Liver (tissue), 8 donors: ENCODE measurements at regions not wholly inside any gene's neighbourhood (a gene's known extent, or its start where the extent isn't known, plus 50 kb on each side); places are given as distances from the start of the nearest gene placed in this dataset.

Experiments used
- DNase-seq: peaks from one replicate; pipeline ENCODE4 v3.0.0-alpha.2; 2017; ENCODE audit warnings: low spot score
- H3K27ac ChIP-seq, 2 donors: one replicate each; pipeline ENCODE4 v1.7.0; 2013; ENCODE audit warnings: inconsistent platforms in 2 of 2, low read length in 2 of 2, control low read depth in 1 of 2, low read depth in 1 of 2, mild to moderate bottlenecking in 1 of 2
- H3K27me3 ChIP-seq, 4 donors: one replicate each; pipeline versions ENCODE4 v1.6.1 to v1.7.0; 2013; ENCODE audit warnings: low read length in 3 of 4, inconsistent platforms in 1 of 4, mild to moderate bottlenecking in 1 of 4, moderate library complexity in 1 of 4; ENCODE audit not compliant: control insufficient read depth in 4 of 4, insufficient read depth in 4 of 4
- H3K36me3 ChIP-seq, 4 donors: one replicate each; pipeline versions ENCODE4 v1.6.1 to v1.7.0; 2013; ENCODE audit warnings: low read length in 3 of 4, mild to moderate bottlenecking in 3 of 4, low read depth in 1 of 4, moderate library complexity in 1 of 4; ENCODE audit not compliant: control insufficient read depth in 4 of 4, insufficient read depth in 3 of 4
- H3K4me1 ChIP-seq, 4 donors: one replicate each; pipeline versions ENCODE4 v1.6.1 to v1.7.0; 2013; ENCODE audit warnings: low read length in 3 of 4, mild to moderate bottlenecking in 3 of 4, moderate library complexity in 1 of 4; ENCODE audit not compliant: control insufficient read depth in 4 of 4, insufficient read depth in 4 of 4
- H3K4me3 ChIP-seq, 3 donors: one replicate each; pipeline versions ENCODE4 v1.6.1 to v1.7.0; 2013; ENCODE audit warnings: low read length in 3 of 3, control low read depth in 1 of 3, low read depth in 1 of 3, mild to moderate bottlenecking in 1 of 3
- H3K9ac ChIP-seq, 2 donors: one replicate each; pipeline ENCODE4 v1.7.0; 2013; ENCODE audit warnings: low read length in 2 of 2, mild to moderate bottlenecking in 2 of 2, moderate library complexity in 2 of 2, control low read depth in 1 of 2, low read depth in 1 of 2
- H3K9me3 ChIP-seq, 4 donors: one replicate each; pipeline versions ENCODE4 v1.6.1 to v1.7.0; 2013; ENCODE audit warnings: low read length in 3 of 4; ENCODE audit not compliant: control insufficient read depth in 4 of 4
- ATF3 ChIP-seq: IDR thresholded peaks from 2 replicates; pipeline ENCODE4 v1.6.1; 2016; ENCODE audit warnings: antibody characterized with exemption
- CTCF ChIP-seq: fragments of 150-350 bp; IDR thresholded peaks from 2 replicates; pipeline ENCODE4 v1.5.1; 2017; ENCODE audit warnings: improper control_type of control experiment, low read depth, low read length; ENCODE audit not compliant: missing input control
- EGR1 ChIP-seq, 2 donors: IDR thresholded peaks; 2 replicates each; pipeline ENCODE4 v1.6.1; 2016 to 2018; ENCODE audit warnings: antibody characterized with exemption in 2 of 2, low read depth in 2 of 2
- FOXA1 ChIP-seq: IDR thresholded peaks from 2 replicates; pipeline ENCODE4 v1.6.1; 2016; ENCODE audit warnings: antibody characterized with exemption
- FOXA2 ChIP-seq: IDR thresholded peaks from 2 replicates; pipeline ENCODE4 v1.6.1; 2016; ENCODE audit warnings: antibody characterized with exemption
- GABPA ChIP-seq, 2 donors: IDR thresholded peaks in 1 of 2; conservative IDR thresholded peaks in 1 of 2; 2 replicates each; pipeline ENCODE4 v1.6.1; 2016; ENCODE audit warnings: antibody characterized with exemption in 2 of 2, mild to moderate bottlenecking in 1 of 2, moderate library complexity in 1 of 2
- HNF4A ChIP-seq, 2 donors: conservative IDR thresholded peaks; 2 replicates each; pipeline ENCODE4 v1.6.1; 2016; ENCODE audit warnings: antibody characterized with exemption in 2 of 2, mild to moderate bottlenecking in 2 of 2
- HNF4G ChIP-seq: IDR thresholded peaks from 2 replicates; pipeline ENCODE4 v1.6.1; 2016; ENCODE audit warnings: antibody characterized with exemption
- JUND ChIP-seq, 2 donors: IDR thresholded peaks; 2 replicates each; pipeline ENCODE4 v1.6.1; 2016; ENCODE audit warnings: antibody characterized with exemption in 2 of 2
- NR2F2 ChIP-seq: IDR thresholded peaks from 2 replicates; pipeline ENCODE4 v1.6.1; 2016; ENCODE audit warnings: antibody characterized with exemption
- RAD21 ChIP-seq, 2 donors: IDR thresholded peaks; 2 replicates each; pipeline ENCODE4 v1.6.1; 2016; ENCODE audit warnings: antibody characterized with exemption in 2 of 2, mild to moderate bottlenecking in 2 of 2
- RXRA ChIP-seq, 2 donors: IDR thresholded peaks; 2 replicates each; pipeline ENCODE4 v1.6.1; 2017 to 2018; ENCODE audit warnings: antibody characterized with exemption in 2 of 2, mild to moderate bottlenecking in 1 of 2
- SP1 ChIP-seq: IDR thresholded peaks from 2 replicates; pipeline ENCODE4 v1.6.1; 2018; ENCODE audit warnings: antibody characterized with exemption, mild to moderate bottlenecking
- TAF1 ChIP-seq: conservative IDR thresholded peaks from 2 replicates; pipeline ENCODE4 v1.6.1; 2016; ENCODE audit warnings: antibody characterized with exemption, mild to moderate bottlenecking
- YY1 ChIP-seq: IDR thresholded peaks from 2 replicates; pipeline ENCODE4 v1.6.1; 2016; ENCODE audit warnings: antibody characterized with exemption, mild to moderate bottlenecking
- ZBTB33 ChIP-seq: IDR thresholded peaks from 2 replicates; pipeline ENCODE4 v1.6.1; 2016; ENCODE audit warnings: antibody characterized with exemption
- WGBS: extraction: QIAGEN DNeasy Blood & Tissue Kit; methylation state at CpG from one replicate; pipeline ENCODE4 v1.1.7; 2013; 5-methylcytosine and 5-hydroxymethylcytosine counted together
- TF ChIP-seq, protein P1 (sequence below): IDR thresholded peaks from 2 replicates; pipeline ENCODE4 v1.6.1; 2016; ENCODE audit warnings: antibody characterized with exemption, mild to moderate bottlenecking
- TF ChIP-seq, protein P2 (sequence below): IDR thresholded peaks from 2 replicates; pipeline ENCODE4 v1.6.1; 2016; ENCODE audit warnings: antibody characterized with exemption
- donor health status: healthy.
- donor health status: healthy.
- donor health status: healthy.
- donor health status: healthy.
- donor health status: healthy.

- WGBS = 80% methylated on average over 3 of the region's 3 CpGs
These were observed 93.8 kb upstream of the ZNF469 start for GRCh38 chr16:88289001-88289400.

More at GRCh38 chr16:88289001-88289400, 93.8 kb upstream of the ZNF469 start:
- Histone ChIP-seq H3K9ac (no peak overlapping the region), H3K36me3 (no peaks in the 10 kb centered on the region), H3K27ac (no peak overlapping the region), H3K4me1 (no peaks in the 10 kb centered on the region), H3K4me3 (no peak overlapping the region), H3K27me3 (no peaks in the 10 kb centered on the region), H3K9me3 (peaks cover 0 to 8% (median 4%) of the 10 kb centered on the region in 4 donors)
- no peak for DNase-seq
- TF ChIP-seq GABPA (IDR thresholded peaks at IDR 0.05 in 1 of 2, conservative IDR thresholded peaks at IDR 0.05 in 1 of 2) = no peak
- TF ChIP-seq SP1 = no peak
- no peak for TF ChIP-seq EGR1 (IDR thresholded peaks at IDR 0.05; ENCODE audit: low read depth in 2 of 2)
- no peak for TF ChIP-seq HNF4G
- TF ChIP-seq TAF1 = no peak
- TF ChIP-seq HNF4A (conservative IDR thresholded peaks at IDR 0.05) = no peak
- TF ChIP-seq NR2F2 = no peak
- TF ChIP-seq, protein P1, sequence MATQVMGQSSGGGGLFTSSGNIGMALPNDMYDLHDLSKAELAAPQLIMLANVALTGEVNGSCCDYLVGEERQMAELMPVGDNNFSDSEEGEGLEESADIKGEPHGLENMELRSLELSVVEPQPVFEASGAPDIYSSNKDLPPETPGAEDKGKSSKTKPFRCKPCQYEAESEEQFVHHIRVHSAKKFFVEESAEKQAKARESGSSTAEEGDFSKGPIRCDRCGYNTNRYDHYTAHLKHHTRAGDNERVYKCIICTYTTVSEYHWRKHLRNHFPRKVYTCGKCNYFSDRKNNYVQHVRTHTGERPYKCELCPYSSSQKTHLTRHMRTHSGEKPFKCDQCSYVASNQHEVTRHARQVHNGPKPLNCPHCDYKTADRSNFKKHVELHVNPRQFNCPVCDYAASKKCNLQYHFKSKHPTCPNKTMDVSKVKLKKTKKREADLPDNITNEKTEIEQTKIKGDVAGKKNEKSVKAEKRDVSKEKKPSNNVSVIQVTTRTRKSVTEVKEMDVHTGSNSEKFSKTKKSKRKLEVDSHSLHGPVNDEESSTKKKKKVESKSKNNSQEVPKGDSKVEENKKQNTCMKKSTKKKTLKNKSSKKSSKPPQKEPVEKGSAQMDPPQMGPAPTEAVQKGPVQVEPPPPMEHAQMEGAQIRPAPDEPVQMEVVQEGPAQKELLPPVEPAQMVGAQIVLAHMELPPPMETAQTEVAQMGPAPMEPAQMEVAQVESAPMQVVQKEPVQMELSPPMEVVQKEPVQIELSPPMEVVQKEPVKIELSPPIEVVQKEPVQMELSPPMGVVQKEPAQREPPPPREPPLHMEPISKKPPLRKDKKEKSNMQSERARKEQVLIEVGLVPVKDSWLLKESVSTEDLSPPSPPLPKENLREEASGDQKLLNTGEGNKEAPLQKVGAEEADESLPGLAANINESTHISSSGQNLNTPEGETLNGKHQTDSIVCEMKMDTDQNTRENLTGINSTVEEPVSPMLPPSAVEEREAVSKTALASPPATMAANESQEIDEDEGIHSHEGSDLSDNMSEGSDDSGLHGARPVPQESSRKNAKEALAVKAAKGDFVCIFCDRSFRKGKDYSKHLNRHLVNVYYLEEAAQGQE = no peak
- no peak for TF ChIP-seq JUND (IDR thresholded peaks at IDR 0.05)
- TF ChIP-seq, protein P2, sequence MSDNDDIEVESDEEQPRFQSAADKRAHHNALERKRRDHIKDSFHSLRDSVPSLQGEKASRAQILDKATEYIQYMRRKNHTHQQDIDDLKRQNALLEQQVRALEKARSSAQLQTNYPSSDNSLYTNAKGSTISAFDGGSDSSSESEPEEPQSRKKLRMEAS = no peak
- TF ChIP-seq RAD21 (IDR thresholded peaks at IDR 0.05) = no peak
- no peak for TF ChIP-seq FOXA1
- TF ChIP-seq FOXA2 = no peak
- no peak for TF ChIP-seq ATF3
- TF ChIP-seq ZBTB33 = no peak
- TF ChIP-seq CTCF = no peak
- TF ChIP-seq RXRA (IDR thresholded peaks at IDR 0.05) = no peak
- TF ChIP-seq YY1 = no peak
